ENCODE measurements at regions not wholly inside any gene's neighbourhood (a gene's known extent, or its start where the extent isn't known, plus 50 kb on each side); places are given as distances from the start of the nearest gene placed in this dataset.
"Not testable (repeated sequence)": the region's sequence is repeated elsewhere in the genome, so short reads cannot be mapped to it uniquely, and the experiment has no call there.

DNA sequence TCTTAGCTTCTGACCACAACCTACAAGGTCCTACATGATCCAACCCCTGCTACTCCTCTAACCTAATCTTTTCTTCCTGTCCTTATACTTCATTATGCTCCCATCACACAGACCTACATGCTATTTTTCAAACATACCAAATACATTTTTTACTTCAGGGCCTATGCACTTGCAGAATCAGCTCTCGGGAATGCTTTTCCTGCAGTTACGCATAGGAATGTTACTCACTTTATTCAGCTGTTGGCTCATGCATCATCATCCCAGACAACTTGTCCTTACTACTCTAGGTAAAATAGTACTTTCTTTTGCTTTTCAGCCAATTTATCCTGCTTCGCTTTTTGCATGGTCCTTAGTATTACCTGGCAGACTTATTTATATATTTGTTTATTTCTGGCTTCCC, 105.6 kb downstream of the OXSM start:
- peak; percentile 33 for DNase-seq (ENCODE audit: low read depth)

DNA sequence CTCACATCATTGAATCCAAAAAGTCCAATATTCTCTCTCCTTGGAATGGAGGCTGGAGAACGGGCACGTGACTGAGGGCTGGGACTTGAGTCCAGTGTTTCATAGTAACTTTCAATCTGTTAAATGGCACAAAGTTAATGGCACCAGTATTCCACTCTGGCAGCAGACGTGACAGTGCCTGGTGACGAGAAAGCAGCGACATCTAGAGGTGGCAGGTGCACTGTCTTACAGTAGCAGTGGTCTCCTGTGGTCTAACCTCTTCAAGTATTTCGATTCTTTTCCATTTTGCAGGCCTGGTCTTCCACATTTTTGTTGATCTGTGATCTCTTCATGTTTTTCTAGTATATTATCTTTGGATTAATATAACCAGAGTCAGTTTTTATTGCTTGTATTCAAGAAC, 107.1 kb downstream of the OXSM start:
- DNase-seq (ENCODE audit: low read depth): no peak

DNA sequence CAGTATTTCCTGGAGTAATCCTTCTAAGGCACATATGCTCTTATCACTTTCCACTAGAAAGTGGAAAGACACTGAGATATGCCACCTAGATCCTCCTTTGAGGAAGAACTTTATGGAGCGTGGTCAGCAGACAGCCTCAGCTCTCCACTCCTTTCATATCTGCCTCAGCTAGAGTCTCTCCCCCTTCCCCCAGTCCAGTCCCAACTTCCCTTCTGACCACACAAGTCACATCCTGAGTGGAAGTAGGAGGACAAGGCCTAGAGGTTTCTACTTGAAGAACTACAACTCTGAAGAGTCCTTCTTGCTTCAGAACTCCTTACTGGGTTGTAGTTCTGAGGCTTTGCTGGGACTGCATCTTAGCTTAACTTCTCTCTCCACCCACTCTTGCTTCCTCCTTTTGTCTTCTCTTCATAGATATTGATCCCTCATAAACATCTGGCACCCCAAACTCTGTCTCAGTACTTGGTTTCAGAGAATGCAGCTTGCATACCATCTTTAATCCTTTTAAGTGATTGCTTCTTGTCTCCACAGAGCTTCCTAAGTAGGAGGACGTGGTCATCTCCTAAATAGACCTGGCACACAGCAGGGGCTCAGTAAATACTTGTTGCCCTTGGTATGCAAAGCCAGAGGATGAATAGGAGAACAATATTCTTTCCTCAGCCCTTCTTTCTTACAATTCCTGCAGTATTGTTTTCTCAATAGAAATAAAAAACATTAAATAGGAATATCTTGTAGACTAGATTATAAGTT, 109.6 kb downstream of the OXSM start:
- no peak for DNase-seq (ENCODE audit: low read depth)

DNA sequence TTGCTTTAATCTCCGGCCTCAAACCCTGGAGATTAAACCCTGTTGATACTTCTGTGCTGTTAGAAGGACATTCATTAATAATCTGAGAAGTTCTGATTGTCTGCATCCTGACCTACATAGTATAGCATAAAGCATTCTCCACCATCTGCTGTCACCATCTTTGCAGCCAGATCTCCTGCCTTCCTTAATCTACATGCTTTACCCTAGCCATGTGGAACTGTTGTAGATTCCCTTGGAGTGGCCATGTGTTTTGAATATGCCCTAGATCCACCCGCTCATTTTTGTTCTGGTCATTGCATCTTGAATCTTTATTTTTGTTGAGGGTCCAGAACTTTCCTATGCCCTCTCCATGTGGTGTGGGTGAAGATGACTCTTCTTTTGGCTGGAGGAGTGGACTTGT, 110.3 kb downstream of the OXSM start:
- DNase-seq (ENCODE audit: low read depth): no peak

DNA sequence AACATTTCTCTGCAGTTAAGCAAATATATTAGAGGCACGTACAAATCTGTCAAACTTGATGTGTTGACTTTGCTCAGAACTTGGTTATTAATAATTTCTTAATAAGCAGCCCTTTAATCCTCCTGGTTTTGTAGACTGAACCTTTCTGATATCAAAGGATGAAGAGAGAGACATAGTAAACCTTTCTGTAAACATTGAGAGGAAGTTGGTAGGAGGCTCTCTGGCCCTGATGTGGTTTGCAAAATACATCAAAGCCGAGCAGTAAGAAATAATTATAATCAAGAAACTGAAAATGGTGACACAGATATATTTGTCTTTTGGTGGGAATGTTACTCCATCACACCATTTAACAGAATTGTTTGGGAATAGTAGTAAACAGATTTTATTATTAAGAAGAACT, 111.9 kb downstream of the OXSM start:
- DNase-seq (ENCODE audit: low read depth): no peak

DNA sequence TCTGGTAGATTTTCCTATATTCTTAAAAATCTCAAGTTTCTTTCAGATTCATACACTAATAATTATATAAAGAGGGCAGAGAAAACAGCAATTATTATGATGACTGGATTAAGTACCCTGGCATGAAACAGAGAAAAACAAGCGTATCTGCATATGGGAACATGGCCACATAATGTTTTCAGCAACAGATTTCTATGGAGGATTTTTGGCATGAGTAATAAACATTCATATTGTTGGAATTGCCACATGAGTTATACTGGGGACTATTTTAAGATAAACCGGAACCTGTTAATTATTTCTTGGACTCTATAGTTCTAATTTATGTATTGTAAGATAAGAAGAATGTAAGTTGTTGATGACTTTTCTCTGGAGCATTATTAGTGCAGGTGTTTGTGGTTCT, 112.7 kb downstream of the OXSM start:
- DNase-seq (ENCODE audit: low read depth): no peak

DNA sequence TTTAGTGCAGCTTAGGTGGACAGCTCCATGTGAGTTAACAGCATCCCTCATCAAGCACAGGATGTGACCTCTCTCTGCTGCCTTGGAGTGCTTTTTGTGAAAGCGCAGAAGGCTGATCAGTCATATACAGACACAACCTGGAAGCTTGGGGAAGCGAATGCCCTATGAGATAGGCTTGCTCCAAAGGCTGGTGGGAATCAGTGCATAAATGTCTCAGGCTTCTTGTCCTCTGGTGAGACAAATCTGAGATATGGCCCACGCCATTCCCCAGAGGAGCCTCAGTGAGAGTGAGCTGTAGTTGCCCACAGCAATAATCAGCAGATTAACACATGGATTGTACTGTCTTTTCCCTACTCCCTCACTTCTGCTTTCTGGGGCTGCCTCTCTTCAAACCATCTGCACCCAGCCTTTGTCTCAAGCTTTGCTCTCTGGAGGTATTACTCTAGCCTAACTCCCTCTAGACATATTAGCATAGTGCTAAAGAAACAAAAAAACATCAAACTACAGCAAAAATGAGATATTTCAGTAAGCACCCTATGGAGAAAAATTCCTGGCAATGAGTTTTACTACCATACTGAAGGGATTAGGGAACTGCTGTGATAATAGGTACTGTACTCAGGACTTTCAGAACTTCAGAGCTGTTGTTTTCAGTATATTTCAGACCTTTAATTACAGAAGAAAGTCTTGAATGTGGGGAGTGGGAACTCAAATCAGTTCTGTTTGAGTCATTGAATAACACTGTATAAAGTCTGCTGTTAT, 113.7 kb downstream of the OXSM start:
- DNase-seq (ENCODE audit: low read depth): no peak

DNA sequence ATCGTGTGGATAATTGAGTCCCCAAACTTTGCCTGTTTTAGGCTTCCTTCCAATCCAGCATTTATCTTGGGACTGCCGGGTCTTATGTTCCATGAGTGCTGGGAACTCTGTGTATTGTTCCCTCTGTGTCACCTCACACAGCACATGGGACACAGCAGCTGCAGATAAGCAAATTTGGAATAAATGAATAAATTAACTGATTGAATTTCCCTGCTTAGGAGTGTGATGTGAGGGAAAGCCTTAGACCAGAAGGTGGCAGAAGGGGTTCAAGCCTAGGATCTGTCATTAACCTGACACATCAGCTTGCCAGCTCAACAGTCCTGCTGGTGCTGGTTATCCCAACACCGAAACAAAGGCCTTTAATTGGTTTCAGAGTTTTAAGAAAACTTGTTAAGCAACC, 114.3 kb downstream of the OXSM start:
- DNase-seq (ENCODE audit: low read depth): no peak

DNA sequence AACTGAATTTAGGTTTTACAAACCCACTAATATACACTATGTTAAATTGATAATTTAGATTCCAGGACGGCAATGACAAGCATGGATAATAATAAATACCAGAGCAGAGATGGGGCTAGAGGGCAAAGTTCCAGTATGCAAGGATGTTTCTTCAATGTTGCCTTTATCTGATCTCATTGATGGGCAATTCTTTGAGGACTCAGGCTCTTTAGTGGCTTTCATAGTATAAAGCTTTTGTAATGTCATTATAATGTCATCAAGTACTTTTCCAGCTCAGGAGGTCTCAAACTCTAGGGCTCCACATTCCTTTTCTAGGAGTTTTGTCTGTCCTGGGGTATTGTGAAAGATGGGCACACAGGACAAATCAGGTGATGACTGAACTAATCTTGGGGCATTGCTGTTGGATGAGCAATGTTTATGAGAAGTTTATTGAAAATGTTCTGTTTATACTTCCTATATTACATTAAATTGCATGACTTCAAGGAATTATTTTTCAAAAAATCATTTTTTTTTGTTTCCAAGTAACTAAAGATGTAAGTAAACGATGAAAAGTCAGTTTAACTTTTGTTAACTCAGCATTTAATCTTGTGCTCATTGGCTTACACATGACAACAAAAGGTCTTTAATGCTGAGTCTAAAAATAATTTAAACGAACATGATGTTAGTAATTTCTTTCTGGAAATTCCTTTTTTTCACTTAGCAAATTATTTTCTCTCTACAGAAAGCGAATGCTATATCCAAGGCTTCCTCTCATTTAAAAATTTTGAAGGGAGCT, 116.4 kb downstream of the OXSM start:
- no peak for DNase-seq (ENCODE audit: low read depth)

DNA sequence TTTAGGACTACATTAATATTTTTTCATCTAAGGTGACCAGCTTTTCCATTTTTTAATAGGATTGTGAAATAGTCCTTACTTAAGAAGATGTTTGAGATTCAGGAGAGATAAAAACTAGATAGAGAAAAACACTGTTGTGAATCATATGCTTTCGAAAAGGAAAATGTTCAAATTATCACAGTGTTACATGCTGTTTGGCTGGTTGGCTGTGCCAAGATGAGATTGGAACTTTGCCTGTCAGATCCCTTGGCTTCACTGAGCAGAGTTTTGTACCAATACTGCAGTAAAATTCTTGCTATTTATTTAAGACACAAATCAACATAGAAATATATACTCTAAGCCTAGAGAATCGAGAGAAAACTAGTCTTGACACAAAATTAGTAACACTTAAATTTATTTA, 117.2 kb downstream of the OXSM start:
- no peak for DNase-seq (ENCODE audit: low read depth)

DNA sequence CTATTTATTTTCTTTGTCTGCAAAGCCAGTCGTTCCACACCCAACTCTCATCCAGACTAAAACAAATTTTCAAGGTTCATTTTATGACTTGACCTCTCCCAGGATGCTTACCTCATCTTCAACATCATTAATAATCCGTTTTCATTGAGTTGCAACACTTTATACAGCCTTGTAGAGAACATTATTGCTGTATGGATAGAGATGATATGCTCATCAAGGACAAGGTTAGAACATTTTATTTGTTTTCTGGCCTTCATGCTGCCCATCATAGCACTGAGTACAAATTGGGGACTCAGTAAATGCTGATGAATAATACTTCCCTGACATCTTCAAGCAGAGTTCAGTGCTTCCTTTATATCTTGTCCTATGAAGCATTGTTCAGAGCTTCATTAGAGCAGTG, 120.2 kb downstream of the OXSM start:
- no peak for DNase-seq (ENCODE audit: low read depth)

DNA sequence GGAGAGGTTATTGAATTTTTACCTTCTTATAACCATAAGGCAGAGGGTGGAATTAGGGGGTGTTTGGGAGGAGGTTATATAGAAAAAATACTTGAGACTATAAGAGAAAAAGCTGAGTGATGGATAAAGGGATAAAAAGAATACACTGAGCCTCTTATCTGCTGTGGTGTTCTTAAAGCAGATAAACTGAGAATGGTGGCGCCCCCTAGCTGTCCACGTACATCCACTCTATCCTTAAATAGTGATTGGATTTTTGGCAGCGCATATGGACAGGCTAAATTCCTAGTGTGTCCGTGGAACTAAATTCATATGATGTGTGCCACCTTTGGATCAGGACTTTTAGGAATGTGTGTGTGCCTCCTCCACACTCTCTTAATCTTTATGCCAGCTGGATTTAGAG, 121.1 kb downstream of the OXSM start:
- DNase-seq (ENCODE audit: low read depth): peak; percentile 7

DNA sequence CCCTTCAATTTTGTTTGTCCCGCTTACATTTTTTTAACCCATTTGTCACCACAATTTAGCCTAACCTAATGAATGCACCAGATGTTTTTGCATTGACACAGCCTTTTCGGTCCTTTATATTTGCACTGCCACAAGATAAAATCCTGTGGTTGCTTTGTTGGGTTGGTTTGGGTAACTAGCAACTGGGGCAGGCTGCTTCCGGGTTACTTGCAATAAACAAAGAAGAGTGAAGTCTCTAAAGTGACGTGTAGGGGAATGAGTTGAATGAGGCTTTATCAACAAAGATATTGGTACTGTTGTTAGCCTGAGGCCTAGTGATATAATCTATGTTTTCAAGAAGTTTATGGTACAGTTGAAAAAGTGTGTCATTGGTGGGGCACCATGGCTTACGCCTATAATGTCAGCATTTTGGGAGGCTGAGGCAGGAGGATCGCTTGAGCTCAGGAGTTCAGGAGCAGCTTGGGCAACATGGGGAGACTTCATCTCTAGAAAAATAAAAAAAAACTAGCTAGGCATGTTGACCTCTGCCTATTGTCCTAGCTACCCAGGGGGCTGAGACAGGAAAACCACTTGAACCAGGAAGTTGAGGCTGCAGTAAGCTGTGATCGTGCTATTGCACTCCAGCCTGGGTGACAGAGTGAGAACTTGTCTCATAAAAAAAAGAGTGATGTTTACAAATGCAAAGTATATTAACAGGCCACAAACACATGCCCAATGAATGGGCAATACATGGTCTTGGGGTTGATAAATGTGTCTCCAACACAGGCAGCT, 121.8 kb downstream of the OXSM start:
- no peak for DNase-seq (ENCODE audit: low read depth)

DNA sequence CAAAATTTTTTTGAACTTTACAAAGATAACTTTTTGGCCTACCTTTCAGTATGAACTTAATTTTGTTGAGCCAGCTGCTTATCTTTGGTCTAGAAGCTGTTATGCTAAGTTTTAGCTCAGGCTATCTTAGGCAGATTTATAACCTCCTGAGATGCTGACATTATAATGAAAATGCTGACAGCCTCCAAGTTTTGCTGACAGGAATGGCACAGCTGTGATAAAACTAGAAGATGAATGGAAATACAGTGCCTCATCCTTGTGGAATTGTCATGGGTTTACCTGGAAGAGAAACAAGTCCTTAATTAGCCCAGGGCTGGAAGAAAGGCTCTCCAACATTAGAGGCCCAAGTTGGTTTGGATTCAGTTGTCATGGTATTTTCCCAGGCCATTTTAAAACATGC, 123.3 kb downstream of the OXSM start:
- DNase-seq (ENCODE audit: low read depth): no peak

DNA sequence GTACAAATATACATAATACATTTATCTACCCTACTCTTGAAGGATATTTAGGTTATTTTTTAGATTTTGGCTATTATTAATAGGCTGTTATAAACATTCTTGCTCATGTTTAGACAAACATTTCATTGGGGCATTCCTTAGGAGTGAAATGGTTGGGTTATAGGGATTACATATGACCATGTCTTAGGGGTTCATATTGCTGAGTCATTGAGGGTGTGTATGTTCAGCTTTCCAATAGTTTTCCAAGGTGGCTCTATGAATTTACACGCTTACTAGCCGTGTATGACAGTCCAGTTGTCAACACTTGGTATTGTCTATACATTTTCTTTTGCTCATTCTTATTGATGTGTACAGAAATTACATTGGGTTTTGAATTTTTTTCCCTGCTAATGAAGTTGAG, 125.8 kb downstream of the OXSM start:
- DNase-seq (ENCODE audit: low read depth): no peak

DNA sequence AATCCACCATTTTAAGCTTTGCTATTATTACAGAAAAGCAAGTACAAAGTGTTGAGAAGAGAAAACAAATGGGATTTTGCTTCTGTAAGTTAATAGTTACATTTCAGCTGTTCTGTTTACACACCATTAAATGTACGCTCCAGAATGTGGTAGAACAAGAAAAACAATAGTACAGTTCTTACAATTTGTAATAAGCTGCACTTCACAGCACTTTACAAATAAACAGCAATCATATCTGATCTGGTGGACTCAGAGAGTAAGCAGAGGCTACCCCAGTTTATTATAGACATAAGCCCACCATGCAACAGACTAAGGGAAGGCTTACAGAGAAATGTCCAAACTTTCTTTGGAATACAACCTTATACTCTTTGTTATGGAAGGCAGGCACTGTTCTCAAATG, 126.4 kb downstream of the OXSM start:
- no peak for DNase-seq (ENCODE audit: low read depth)

DNA sequence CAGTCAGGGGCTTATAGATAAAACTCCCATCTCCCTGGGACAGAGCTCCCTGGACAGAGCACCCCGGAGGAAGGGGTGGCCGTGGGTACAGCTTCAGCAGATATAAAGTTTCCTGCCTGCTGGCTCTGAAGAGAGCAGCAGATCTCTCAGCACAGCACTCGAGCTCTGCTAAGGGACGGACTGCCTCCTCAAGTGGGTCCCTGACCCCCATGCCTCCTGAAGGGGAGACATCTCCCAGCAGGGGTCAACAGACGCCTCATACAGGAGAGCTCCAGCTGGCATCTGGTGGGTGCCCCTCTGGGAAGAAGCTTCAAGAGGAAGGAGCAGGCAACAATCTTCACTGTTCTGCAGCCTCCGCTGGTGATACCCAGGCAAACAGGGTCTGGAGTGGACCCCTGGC, 142.1 kb downstream of the OXSM start:
- DNase-seq (ENCODE audit: low read depth): not testable (repeated sequence)

DNA sequence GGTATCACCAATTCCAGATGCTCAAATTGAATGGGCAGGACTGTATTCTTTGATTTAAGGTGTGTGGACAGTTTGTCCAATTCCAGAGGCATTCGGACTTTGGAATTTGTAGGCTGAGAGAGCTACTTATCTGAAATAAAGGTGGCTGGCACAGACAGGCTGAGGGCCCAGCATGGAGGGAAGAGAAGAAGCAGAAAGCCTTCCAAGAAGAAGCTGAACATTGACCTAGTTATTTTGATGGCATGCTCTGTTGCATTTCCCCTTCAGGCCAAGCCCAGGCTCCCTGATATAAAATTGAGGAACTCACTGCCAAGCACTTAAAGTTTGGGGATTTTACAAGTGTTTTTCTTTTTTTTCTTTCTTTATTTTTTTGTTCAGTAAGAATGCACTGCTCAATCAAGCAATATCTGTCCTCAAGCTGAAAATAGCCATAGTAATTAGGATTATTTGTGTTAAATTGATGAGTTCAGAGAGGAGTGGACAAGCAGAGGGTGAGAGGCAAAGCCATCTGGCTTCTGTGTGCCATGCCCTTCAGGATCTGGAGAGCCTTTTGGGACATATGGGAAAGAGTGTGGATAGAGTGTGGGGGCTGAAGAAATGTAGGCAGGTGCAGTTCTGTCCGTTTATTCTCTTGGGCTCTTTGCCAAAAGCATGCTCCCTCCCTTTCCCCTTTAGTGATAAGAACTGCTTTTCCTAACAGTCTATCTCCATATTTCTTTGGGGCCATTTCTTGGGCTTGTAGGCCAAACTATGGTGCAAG, 148.9 kb downstream of the OXSM start:
- DNase-seq (ENCODE audit: low read depth): no peak

DNA sequence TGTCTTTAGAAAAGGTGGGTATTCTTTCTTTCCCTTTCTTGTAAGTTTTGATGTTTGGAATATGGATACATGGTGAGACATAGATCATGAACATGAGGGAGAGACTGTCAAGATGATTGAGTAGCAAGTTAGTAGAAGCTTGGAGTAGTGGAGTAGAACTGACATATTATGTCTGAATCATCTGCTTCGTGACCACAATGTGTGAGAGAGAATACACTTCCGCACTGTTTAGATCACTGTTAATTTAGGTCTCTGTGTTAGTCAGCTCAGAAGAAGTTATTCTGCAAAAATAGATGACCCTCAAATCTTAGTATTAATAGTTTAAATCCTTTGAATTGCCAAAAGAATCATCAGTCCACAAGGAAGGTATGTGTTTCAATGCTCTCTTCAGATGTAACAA, 151.0 kb downstream of the OXSM start:
- DNase-seq (ENCODE audit: low read depth): no peak

DNA sequence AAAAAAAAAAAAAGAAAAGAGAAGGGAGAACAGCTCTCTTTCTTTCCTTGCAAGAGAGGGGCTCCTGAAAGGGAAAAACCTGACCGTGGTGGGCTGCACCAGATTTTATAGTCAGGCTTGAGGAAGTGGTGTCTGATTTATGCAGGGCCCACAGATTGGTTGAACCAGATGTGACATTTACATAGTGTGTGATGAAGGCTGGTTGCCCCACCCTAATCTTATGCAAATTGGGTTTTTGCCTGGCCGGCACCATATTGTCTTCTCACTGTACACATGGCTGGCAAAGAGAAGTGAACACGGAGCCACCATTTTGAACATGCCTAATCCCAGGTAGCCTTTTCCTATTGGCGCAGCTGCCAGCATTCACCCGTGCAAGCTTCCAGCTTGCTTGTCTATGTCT, 154.4 kb downstream of the OXSM start:
- no peak for DNase-seq (ENCODE audit: low read depth)

DNA sequence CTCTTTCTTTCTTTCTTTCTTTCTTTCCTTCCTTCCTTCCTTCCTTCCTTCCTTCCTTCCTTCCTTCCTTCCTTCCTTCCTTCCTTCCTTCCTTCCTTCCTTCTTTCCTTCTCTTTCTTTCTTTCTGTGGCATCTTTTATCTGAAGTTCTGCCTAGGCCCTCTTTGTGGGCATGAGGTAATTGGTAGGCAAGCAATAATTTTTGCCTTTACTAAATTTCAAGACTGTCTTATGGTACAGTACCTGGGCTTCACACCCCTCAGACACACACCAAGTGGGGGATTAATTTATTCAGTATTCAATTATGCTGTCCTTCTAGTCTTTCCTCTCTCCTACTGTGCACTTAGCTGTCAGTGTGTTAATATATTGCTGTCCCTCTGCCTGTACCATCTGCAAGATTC, 155.5 kb downstream of the OXSM start:
- no peak for DNase-seq (ENCODE audit: low read depth)

DNA sequence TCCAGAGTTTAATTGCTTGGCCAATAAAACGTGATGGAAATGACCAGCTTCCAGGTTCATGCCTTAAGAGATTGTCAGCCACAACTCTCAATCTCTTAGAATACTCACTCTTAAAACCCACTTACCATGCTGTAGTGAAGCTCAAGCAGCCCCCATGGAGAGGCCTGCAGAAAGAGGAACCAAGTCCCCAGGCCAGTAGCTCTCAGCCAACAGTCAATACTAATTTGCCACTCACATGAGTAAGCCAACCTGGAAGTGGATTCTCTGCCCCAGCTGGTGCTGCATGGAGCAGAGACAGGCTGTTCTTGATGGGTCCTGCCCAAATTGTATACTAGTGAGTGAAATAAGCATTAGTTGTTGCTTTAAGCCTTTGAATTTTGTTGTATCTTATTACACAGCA, 155.9 kb downstream of the OXSM start:
- no peak for DNase-seq (ENCODE audit: low read depth)

All from amniotic epithelial cell (primary cell).